ENCODE measurements at regions not wholly inside any gene's neighbourhood (a gene's known extent, or its start where the extent isn't known, plus 50 kb on each side); places are given as distances from the start of the nearest gene placed in this dataset.

DNA sequence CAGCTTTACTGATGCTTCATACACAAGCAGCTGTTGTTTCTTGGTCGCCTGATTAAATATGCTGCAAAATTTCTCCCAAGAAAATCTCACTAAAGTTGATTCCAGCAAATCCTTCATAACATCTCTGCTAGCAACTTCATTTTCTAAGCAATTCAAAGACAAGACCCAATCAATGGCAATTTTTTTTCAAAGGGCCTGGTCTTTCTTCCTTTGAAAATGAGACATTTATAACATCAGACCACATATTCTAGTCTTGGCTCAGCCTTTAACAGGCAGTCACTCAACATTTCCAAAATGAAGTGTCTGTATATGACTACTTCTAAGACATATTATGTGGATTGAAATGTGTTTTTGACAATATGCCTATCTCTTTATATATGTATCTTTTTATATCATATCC, 702.6 kb downstream of the KCNA4 start:
- Histone ChIP-seq H3K9me3 (ENCODE audit: control insufficient read depth, insufficient read depth, low read depth, low read length) (no peaks in the 10 kb centered on the region), H3K27me3 (ENCODE audit: control insufficient read depth, insufficient read depth, low read length) (no peaks in the 10 kb centered on the region), H3K36me3 (ENCODE audit: control insufficient read depth, insufficient read depth, low read length) (no peaks in the 10 kb centered on the region), H3K27ac (ENCODE audit: low read length) (no peak overlapping the region), H3K4me3 (ENCODE audit: low read depth in 2 of 2, low read length in 2 of 2) (no peak overlapping the region), H3K4me1 (ENCODE audit: control insufficient read depth, insufficient read depth, low read length) (no peaks in the 10 kb centered on the region)
- POLR2A ChIA-PET: no interaction called here
- BruUV-seq (replicated peaks): no TSS peak
- TF ChIP-seq POLR2AphosphoS5 (IDR thresholded peaks at IDR 0.05; ENCODE audit: low read depth, low read length) (no peak), CTCF (IDR thresholded peaks at IDR 0.05) (no peak), TCF7L2 (IDR thresholded peaks at IDR 0.05; ENCODE audit: low read depth, low read length) (no peak), SIN3A (IDR thresholded peaks at IDR 0.05; ENCODE audit: borderline replicate concordance, insufficient read depth, low read depth, low read length) (no peak)
- TF ChIP-seq, protein P1, sequence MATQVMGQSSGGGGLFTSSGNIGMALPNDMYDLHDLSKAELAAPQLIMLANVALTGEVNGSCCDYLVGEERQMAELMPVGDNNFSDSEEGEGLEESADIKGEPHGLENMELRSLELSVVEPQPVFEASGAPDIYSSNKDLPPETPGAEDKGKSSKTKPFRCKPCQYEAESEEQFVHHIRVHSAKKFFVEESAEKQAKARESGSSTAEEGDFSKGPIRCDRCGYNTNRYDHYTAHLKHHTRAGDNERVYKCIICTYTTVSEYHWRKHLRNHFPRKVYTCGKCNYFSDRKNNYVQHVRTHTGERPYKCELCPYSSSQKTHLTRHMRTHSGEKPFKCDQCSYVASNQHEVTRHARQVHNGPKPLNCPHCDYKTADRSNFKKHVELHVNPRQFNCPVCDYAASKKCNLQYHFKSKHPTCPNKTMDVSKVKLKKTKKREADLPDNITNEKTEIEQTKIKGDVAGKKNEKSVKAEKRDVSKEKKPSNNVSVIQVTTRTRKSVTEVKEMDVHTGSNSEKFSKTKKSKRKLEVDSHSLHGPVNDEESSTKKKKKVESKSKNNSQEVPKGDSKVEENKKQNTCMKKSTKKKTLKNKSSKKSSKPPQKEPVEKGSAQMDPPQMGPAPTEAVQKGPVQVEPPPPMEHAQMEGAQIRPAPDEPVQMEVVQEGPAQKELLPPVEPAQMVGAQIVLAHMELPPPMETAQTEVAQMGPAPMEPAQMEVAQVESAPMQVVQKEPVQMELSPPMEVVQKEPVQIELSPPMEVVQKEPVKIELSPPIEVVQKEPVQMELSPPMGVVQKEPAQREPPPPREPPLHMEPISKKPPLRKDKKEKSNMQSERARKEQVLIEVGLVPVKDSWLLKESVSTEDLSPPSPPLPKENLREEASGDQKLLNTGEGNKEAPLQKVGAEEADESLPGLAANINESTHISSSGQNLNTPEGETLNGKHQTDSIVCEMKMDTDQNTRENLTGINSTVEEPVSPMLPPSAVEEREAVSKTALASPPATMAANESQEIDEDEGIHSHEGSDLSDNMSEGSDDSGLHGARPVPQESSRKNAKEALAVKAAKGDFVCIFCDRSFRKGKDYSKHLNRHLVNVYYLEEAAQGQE (IDR thresholded peaks at IDR 0.05; ENCODE audit: insufficient read depth in 1 of 2, low read depth in 2 of 2, low read length in 1 of 2): no peak
- DNase-seq (ENCODE audit: low read depth, low spot score) (no peak), ATAC-seq (no peak)
- CTCF ChIA-PET: no interaction called here
- in situ Hi-C loops (cut with HindIII; ENCODE audit: low pct_unique_long_range_greater_than_20kb, low sequenced_read_pairs) (no loop called here), intact Hi-C loops (cut with micrococcal nuclease; ENCODE audit: unreplicated experiment) (no loop called here)

DNA sequence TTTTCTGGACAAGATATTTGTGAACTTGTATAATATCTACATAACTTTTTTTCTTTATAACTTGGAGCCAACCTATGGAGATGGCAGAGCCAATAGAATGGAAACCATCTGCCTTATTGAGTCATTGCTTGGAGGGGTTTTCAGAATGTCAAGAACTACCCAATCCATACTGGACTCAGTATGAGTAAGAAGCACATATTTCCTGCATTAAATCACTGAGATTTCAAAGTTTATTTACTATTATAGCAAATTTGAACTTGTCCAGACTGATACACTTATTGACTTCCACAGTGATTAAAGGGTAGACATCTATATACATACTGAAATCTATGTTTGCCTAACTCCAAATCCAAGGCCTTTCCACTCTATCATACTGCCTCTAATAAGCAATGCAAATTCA, 704.0 kb downstream of the KCNA4 start:
- CTCF ChIA-PET: no interaction called here

More for the DNA sequence above, 704.0 kb downstream of the KCNA4 start:
- Histone ChIP-seq H3K9me3 (ENCODE audit: control insufficient read depth, insufficient read depth, low read depth, low read length) (no peaks in the 10 kb centered on the region), H3K27me3 (ENCODE audit: control insufficient read depth, insufficient read depth, low read length) (no peaks in the 10 kb centered on the region), H3K36me3 (ENCODE audit: control insufficient read depth, insufficient read depth, low read length) (no peaks in the 10 kb centered on the region), H3K4me1 (ENCODE audit: control insufficient read depth, insufficient read depth, low read length) (no peaks in the 10 kb centered on the region), H3K27ac (ENCODE audit: low read length) (no peak overlapping the region), H3K4me3 (ENCODE audit: low read depth in 2 of 2, low read length in 2 of 2) (no peak overlapping the region)
- no peak for ATAC-seq
- POLR2A ChIA-PET: no interaction called here
- TF ChIP-seq POLR2AphosphoS5 (IDR thresholded peaks at IDR 0.05; ENCODE audit: low read depth, low read length) (no peak), TCF7L2 (IDR thresholded peaks at IDR 0.05; ENCODE audit: low read depth, low read length) (no peak), SIN3A (IDR thresholded peaks at IDR 0.05; ENCODE audit: borderline replicate concordance, insufficient read depth, low read depth, low read length) (no peak), CTCF (IDR thresholded peaks at IDR 0.05) (no peak)
- TF ChIP-seq, protein P1 (IDR thresholded peaks at IDR 0.05; ENCODE audit: insufficient read depth in 1 of 2, low read depth in 2 of 2, low read length in 1 of 2): no peak
- BruUV-seq (replicated peaks): no TSS peak
- no peak for DNase-seq (ENCODE audit: low read depth, low spot score)
- in situ Hi-C loops (cut with HindIII; ENCODE audit: low pct_unique_long_range_greater_than_20kb, low sequenced_read_pairs): no loop called here
- intact Hi-C loops (cut with micrococcal nuclease; ENCODE audit: unreplicated experiment): no loop called here
